ENCODE measurements at regions not wholly inside any gene's neighbourhood (a gene's known extent, or its start where the extent isn't known, plus 50 kb on each side); places are given as distances from the start of the nearest gene placed in this dataset.

DNA sequence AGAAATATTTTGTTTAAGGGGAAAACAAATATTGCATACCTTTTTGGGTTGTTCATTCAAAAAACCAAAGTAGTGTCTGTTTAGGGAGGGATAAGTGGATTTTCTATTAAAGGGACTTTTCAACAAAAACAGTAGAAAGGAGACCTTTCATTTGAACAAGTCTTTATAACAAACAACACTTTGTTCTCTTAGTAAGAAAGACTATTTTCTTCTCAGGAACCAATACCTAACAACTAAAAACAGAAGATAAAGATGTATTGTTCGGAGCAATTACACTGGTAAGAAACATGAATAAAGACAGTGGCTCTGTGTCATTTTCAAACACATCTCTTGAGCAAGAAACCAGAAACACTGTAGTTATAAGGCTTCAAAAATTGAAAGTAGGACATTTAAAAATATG is 1610.1 kb upstream of the PCDH20 start:
- TF ChIP-seq POLR2AphosphoS5 (IDR thresholded peaks at IDR 0.05; ENCODE audit: borderline replicate concordance, low read depth, low read length) (no peak), FOXP2 (optimal IDR thresholded peaks at IDR 0.05; ENCODE audit: control extremely low read depth, extremely low read length, insufficient read depth) (no peak), EZH2 (IDR thresholded peaks at IDR 0.05) (no peak)
- H3K36me3 ChIP-seq (ENCODE audit: insufficient read depth, low read length): no peaks in the 10 kb centered on the region
- no peaks in the 10 kb centered on the region for H3K9me3 ChIP-seq (ENCODE audit: low read depth, low read length)
- H3K9ac ChIP-seq (ENCODE audit: insufficient read length): no peak overlapping the region
- H3K4me3 ChIP-seq: no peak overlapping the region
- no peak for DNase-seq (ENCODE audit: low read depth, low spot score)
- no peak overlapping the region for H3K27ac ChIP-seq

DNA sequence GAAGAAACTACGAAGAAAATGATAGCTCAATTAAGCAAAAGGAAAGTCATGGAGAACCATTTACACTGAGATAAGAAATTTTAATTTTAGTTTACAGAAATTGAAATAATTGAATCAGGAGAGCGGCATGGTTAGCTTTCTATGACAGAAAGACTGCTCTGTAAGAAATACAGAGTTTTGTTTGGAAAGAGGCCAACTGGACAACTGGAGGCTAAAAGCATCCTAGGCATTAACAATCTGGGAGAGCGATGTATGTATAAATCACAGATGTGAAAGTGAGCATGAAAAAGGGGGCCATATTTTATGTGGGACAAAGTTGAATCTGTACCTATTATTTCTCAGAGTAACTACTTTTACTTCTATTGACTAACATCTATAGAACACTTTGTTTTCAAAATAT is 1608.8 kb upstream of the PCDH20 start:
- Histone ChIP-seq H3K36me3 (ENCODE audit: insufficient read depth, low read length) (no peaks in the 10 kb centered on the region), H3K9me3 (ENCODE audit: low read depth, low read length) (no peaks in the 10 kb centered on the region), H3K4me3 (no peak overlapping the region), H3K27ac (no peak overlapping the region), H3K9ac (ENCODE audit: insufficient read length) (no peak overlapping the region)
- DNase-seq (ENCODE audit: low read depth, low spot score): no peak
- TF ChIP-seq EZH2 (IDR thresholded peaks at IDR 0.05) (no peak), POLR2AphosphoS5 (IDR thresholded peaks at IDR 0.05; ENCODE audit: borderline replicate concordance, low read depth, low read length) (no peak), FOXP2 (optimal IDR thresholded peaks at IDR 0.05; ENCODE audit: control extremely low read depth, extremely low read length, insufficient read depth) (no peak)

DNA sequence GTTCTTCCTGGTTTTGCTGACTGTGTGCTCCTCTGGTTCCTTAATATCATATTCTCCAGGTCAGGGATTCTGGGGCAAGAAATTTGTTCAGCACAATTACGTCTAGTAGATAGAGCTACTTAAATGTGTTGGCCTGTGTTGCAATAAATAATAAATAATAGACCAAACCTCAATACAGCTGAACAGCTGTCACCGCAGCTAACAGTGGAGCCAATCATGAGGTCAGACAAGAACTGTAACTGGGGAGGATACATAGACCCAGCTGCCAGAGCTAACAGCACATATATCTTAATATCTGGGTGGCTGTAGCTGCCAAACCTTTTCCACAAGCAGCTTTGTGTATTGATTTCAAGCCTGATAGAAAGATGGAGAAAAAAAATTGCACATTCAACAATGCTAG is 1596.3 kb upstream of the PCDH20 start:
- H3K4me3 ChIP-seq: no peak overlapping the region
- TF ChIP-seq POLR2AphosphoS5 (IDR thresholded peaks at IDR 0.05; ENCODE audit: borderline replicate concordance, low read depth, low read length) (no peak), EZH2 (IDR thresholded peaks at IDR 0.05) (no peak), FOXP2 (optimal IDR thresholded peaks at IDR 0.05; ENCODE audit: control extremely low read depth, extremely low read length, insufficient read depth) (no peak)
- H3K27ac ChIP-seq: no peak overlapping the region
- DNase-seq (ENCODE audit: low read depth, low spot score): no peak
- H3K9ac ChIP-seq (ENCODE audit: insufficient read length): no peak overlapping the region
- no peaks in the 10 kb centered on the region for H3K9me3 ChIP-seq (ENCODE audit: low read depth, low read length)
- no peaks in the 10 kb centered on the region for H3K36me3 ChIP-seq (ENCODE audit: insufficient read depth, low read length)

DNA sequence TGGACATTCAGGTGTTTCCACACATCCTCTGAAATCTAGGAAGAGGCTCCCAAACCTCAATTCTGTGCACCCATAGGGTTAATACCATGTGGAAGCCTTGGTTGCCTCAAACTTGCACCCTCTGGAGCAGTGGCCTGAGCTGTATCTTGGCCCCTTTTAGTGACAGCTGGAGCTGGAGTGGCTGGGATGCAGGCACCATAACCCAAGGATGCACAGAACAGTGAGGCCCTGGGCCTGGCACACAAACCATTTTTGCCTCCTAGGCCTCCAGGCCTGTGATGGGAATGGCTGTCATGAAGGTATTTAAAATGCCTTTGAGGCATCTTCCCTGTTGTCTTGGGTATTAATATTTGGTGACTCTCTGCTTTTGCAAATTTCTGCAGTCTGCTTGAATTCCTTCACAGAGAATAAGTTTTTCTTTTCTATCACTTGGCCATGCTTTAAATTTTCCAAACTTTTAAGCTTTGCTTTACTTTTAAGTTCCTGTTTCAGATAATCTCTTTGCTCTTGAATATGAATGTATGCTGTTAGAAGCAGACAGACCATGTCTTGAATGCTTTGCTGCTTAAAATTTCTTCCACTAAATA is 1594.5 kb upstream of the PCDH20 start:
- Histone ChIP-seq H3K9me3 (ENCODE audit: low read depth, low read length) (no peaks in the 10 kb centered on the region), H3K36me3 (ENCODE audit: insufficient read depth, low read length) (no peaks in the 10 kb centered on the region), H3K4me3 (no peak overlapping the region), H3K9ac (ENCODE audit: insufficient read length) (no peak overlapping the region), H3K27ac (no peak overlapping the region)
- TF ChIP-seq EZH2 (IDR thresholded peaks at IDR 0.05): no peak
- no peak for TF ChIP-seq POLR2AphosphoS5 (IDR thresholded peaks at IDR 0.05; ENCODE audit: borderline replicate concordance, low read depth, low read length)
- TF ChIP-seq FOXP2 (optimal IDR thresholded peaks at IDR 0.05; ENCODE audit: control extremely low read depth, extremely low read length, insufficient read depth): no peak
- DNase-seq (ENCODE audit: low read depth, low spot score): no peak

DNA sequence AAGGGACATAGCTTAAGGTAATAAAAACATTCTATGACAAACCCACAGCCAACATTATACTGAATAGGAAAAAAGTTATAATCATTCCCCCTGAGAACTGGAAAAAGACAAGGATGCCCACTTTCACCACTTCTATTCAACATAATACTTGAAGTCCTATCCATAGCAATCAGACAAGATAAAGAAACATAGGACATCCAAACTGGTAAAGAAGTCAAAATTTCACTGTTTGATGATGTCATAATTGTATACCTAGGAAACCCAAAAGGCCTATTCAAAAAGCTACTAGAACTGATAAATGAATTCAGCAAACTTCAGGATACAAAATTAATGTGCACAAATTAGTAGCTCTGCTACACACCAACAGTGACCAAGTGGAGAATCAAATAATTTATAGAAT is 1590.0 kb upstream of the PCDH20 start:
- H3K9ac ChIP-seq (ENCODE audit: insufficient read length): no peak overlapping the region
- TF ChIP-seq FOXP2 (optimal IDR thresholded peaks at IDR 0.05; ENCODE audit: control extremely low read depth, extremely low read length, insufficient read depth) (no peak), POLR2AphosphoS5 (IDR thresholded peaks at IDR 0.05; ENCODE audit: borderline replicate concordance, low read depth, low read length) (no peak), EZH2 (IDR thresholded peaks at IDR 0.05) (no peak)

DNA sequence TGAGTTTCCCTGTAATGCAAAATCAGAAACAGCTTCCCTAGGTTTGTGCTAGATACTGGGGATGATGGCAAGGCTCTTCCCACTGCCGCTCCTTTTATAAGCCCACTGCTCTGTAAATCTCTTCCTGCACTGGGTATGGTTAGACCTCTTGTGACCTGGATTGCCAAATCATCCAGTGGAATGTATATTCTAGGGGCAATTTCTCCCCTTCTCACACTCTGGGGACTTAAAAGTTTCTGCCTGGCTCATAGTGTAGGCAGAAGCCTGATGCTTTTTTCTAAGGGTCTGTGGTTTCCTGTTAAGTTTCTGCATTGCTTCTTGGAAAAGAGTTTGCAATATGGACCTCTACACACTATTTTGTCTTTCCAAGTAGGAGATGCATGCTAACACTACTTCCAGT is 1582.0 kb upstream of the PCDH20 start:
- Histone ChIP-seq H3K27ac (no peak overlapping the region), H3K9me3 (ENCODE audit: low read depth, low read length) (no peaks in the 10 kb centered on the region), H3K4me3 (no peak overlapping the region; the same call in 1 of the 2 replicates), H3K9ac (ENCODE audit: insufficient read length) (no peak overlapping the region), H3K36me3 (ENCODE audit: insufficient read depth, low read length) (no peaks in the 10 kb centered on the region)
- no peak for TF ChIP-seq POLR2AphosphoS5 (IDR thresholded peaks at IDR 0.05; ENCODE audit: borderline replicate concordance, low read depth, low read length)
- no peak for TF ChIP-seq FOXP2 (optimal IDR thresholded peaks at IDR 0.05; ENCODE audit: control extremely low read depth, extremely low read length, insufficient read depth)
- TF ChIP-seq EZH2 (IDR thresholded peaks at IDR 0.05): no peak
- peak; percentile 34 for DNase-seq (ENCODE audit: low read depth, low spot score)

More for the DNA sequence above, 1590.0 kb upstream of the PCDH20 start:
- H3K4me3 ChIP-seq: no peak overlapping the region
- H3K9me3 ChIP-seq (ENCODE audit: low read depth, low read length): no peaks in the 10 kb centered on the region
- DNase-seq (ENCODE audit: low read depth, low spot score): no peak
- no peak overlapping the region for H3K27ac ChIP-seq
- no peaks in the 10 kb centered on the region for H3K36me3 ChIP-seq (ENCODE audit: insufficient read depth, low read length)

DNA sequence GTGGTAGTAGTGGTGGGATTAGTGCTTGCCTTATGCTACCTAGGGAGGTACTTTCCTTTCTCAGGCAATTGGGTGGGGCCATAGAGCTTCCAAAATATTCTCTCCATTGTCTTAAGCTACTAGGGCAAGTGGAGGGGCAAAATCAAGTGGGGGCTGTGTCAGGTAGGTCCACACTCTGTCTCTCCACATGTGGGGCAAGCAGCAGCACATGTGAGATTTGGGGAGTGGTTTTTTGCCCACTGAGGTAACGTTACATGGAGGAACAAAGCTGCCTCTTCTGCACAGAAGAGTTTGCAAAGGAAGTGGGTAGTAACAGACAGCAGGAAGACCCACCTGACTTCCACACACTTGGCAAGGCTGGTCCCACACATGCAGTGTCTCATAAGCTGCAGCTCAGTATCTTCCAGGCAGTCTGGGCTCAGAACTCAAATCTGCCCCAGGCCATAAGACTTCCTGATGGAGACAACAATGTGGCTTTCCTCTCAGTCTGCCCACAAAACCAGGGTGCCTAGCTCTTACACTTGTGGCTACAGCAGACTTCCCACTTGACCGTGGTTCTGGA is 1581.5 kb upstream of the PCDH20 start:
- no peak overlapping the region; the same call in 1 of the 2 replicates for H3K4me3 ChIP-seq
- TF ChIP-seq FOXP2 (optimal IDR thresholded peaks at IDR 0.05; ENCODE audit: control extremely low read depth, extremely low read length, insufficient read depth) (no peak), EZH2 (IDR thresholded peaks at IDR 0.05) (no peak), POLR2AphosphoS5 (IDR thresholded peaks at IDR 0.05; ENCODE audit: borderline replicate concordance, low read depth, low read length) (no peak)
- H3K9me3 ChIP-seq (ENCODE audit: low read depth, low read length): no peaks in the 10 kb centered on the region

DNA sequence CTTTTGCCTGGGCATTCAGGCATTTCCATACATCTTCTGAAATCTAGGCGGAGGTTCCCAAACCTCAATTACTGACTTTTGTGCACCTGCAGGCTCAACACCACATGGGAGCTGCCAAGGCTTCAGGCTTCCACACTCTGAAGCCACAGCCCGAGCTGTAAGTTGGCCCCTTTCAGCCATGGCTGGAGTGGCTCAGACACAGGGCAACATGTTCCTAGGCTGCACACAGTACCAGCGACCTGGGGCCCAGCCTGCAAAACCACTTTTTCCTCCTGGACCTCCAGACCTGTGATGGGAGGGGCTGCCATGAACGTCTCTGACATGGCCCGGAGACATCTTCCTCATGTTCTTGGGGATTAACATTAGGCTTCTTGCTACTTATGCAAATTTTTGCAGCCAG is 1558.2 kb upstream of the PCDH20 start:
- Histone ChIP-seq H3K9ac (ENCODE audit: insufficient read length) (no peak overlapping the region), H3K4me3 (no peak overlapping the region), H3K9me3 (ENCODE audit: low read depth, low read length) (no peaks in the 10 kb centered on the region), H3K36me3 (ENCODE audit: insufficient read depth, low read length) (no peaks in the 10 kb centered on the region), H3K27ac (no peak overlapping the region)
- DNase-seq (ENCODE audit: low read depth, low spot score): no peak
- no peak for TF ChIP-seq POLR2AphosphoS5 (IDR thresholded peaks at IDR 0.05; ENCODE audit: borderline replicate concordance, low read depth, low read length)
- no peak for TF ChIP-seq FOXP2 (optimal IDR thresholded peaks at IDR 0.05; ENCODE audit: control extremely low read depth, extremely low read length, insufficient read depth)

More for the DNA sequence above, 1581.5 kb upstream of the PCDH20 start:
- DNase-seq (ENCODE audit: low read depth, low spot score): peak; percentile 42
- Histone ChIP-seq H3K27ac (no peak overlapping the region), H3K9ac (ENCODE audit: insufficient read length) (no peak overlapping the region), H3K36me3 (ENCODE audit: insufficient read depth, low read length) (no peaks in the 10 kb centered on the region)

DNA sequence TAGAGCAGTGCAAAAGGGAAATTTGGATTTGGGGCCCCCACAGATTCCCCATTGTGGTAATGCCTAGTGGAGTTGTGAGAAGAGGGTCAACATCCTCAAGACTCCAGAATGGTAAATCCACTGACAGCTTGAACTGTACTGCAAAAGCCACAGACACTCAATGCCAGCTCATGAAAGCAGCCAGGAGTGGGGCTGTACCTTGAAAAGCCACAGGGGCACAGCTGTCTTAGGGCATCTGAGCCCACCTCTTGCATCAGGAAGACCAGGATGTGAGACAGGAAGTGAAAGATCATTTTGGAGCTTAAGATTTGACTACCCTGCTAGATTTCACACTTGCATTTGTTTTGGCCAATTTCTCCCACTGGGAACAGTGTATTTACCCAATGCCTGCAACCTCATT is 1548.9 kb upstream of the PCDH20 start:
- H3K9me3 ChIP-seq (ENCODE audit: low read depth, low read length): no peaks in the 10 kb centered on the region
- no peak for DNase-seq (ENCODE audit: low read depth, low spot score)

More for the DNA sequence above, 1548.9 kb upstream of the PCDH20 start:
- no peak overlapping the region for H3K4me3 ChIP-seq
- no peaks in the 10 kb centered on the region for H3K36me3 ChIP-seq (ENCODE audit: insufficient read depth, low read length)
- H3K27ac ChIP-seq: no peak overlapping the region
- TF ChIP-seq EZH2 (IDR thresholded peaks at IDR 0.05): no peak
- TF ChIP-seq FOXP2 (optimal IDR thresholded peaks at IDR 0.05; ENCODE audit: control extremely low read depth, extremely low read length, insufficient read depth): no peak
- TF ChIP-seq POLR2AphosphoS5 (IDR thresholded peaks at IDR 0.05; ENCODE audit: borderline replicate concordance, low read depth, low read length): no peak
- no peak overlapping the region for H3K9ac ChIP-seq (ENCODE audit: insufficient read length)
